ELR (cell line): ENCODE measurements at regions not wholly inside any gene's neighbourhood (a gene's known extent, or its start where the extent isn't known, plus 50 kb on each side); places are given as distances from the start of the nearest gene placed in this dataset.
A peak's percentile ranks its signal among the peaks of the same experiment; 100 is the strongest.

Experiments used
- DNase-seq: peaks from one replicate; pipeline ENCODE4 v3.0.0-alpha.2; 2015; ENCODE audit warnings: low read depth

GRCh38 chr3:25002052-25002451 is 426.0 kb upstream of the RARB start:
- no peak for DNase-seq

GRCh38 chr3:25007974-25008658 is 419.9 kb upstream of the RARB start:
- DNase-seq = no peak

GRCh38 chr3:25009665-25010064 is 418.4 kb upstream of the RARB start:
- DNase-seq = no peak

- no peak for DNase-seq
Measured at GRCh38 chr3:25015599-25015998, 412.5 kb upstream of the RARB start.

DNA sequence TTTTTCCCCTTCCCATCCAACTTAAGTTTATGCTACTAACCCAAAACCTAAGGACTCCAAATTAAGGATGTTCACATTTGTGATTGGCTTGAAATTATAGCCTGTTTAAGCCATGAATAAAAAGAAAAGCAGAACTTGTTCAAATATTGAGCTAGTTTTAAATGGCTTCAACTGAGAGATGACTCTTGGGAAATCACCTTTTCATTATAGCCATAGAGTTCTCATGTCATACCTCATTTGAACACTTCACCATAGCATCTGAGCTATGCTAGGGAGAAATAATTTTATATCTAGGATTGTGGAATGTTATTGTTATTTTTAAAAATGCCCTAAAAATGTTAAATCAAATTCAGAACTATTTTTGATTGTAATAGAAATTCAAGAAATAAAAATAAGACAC is 409.2 kb upstream of the RARB start:
- DNase-seq = no peak

DNA sequence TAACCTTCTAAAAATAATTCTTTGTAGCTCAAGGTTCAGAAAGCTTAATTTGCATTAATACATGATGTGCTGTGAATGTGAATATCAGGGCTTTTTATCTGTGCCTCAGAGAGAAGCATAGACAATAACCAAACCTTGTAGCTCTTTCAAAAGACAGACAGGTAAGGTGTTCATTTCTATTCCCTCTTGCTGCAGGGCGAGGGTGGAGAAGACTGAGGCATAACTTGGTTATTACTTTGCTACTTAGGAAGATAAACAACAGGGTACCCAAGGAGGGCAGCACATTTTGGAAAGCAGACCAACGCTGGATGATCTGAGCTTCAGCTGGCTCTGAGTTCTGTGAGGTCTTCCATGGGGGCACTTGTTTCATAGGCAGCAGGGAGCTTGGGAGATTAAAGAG is 408.6 kb upstream of the RARB start:
- DNase-seq = no peak

DNA sequence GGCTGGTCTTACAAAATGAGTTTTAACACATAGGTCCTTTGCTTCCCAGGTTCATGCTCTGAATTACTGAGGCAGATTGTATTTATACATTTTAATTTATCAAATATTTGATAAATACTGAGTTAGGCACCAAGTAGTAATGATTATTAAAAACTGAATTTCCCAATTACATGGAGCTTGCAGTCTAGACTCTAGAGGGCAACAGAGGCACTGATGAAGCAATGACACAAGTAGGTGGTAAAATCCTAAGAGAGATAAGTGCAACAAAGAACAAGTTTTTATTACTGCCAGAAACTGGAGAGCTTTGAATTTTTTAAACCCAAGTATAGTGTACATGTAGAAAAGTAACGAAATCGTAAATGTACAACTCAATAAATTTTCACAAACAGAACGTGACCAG is 406.2 kb upstream of the RARB start:
- DNase-seq = peak; percentile 4

- no peak for DNase-seq
Measured at GRCh38 chr3:25023876-25024275, 404.2 kb upstream of the RARB start.

GRCh38 chr3:25025236-25025635 is 402.8 kb upstream of the RARB start:
- DNase-seq = no peak

DNA sequence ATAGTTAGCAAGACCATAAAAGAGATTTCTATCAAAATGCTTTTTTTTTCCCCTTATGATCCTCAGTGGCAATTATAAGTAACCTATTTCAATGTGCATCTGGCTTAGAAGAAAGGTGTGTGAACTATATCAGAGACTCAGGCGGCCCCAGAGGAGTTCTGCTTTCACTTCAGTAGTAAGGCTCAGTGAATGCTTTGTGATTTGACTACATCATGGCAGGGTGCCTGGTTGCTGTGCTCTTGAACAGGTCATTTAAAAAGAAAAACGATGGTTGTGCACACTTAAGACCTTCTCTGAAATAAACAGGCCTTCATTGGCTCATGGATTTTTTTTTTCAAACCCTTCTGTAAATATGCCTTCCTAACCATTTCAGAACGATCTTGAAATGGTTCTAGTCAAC is 400.4 kb upstream of the RARB start:
- DNase-seq = no peak

DNA sequence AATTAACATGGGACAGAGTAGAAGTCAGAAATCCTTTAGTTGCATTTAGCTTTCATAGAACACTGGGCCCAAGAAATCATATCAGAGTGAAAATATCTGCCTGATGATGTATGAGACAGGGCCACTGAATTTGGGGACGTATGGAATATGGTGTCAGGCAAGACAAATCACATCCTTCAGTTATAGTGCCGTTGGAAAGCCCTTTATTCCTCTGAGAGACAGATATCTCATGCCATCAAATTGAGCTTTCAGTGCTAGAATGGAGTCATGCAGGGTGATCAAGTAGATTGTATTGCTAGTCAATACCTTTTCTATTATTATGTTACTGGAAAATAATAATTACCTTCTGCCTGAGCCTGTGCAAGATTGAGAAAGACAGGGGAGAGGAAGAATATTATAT is 398.2 kb upstream of the RARB start:
- no peak for DNase-seq

DNA sequence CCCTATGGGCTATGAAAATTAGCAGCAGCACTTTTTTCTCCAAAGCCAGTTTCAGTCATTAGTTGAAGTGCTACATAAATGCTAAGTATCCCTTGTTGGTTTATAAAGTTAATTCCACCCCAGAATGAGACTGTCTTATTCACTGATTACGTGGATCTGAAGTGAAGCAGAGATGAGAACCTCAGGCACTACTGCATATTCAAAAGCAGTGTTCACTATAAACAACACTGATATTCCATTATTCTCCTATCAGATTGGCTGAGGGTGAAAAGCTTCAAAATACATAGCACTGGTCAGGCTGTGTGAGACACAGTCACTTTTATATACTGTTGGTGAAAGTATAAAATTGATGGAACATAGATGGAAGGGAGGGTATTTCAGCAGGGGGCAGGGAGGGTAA is 395.7 kb upstream of the RARB start:
- DNase-seq = no peak

GRCh38 chr3:25033407-25034029 is 394.5 kb upstream of the RARB start:
- DNase-seq = peak; percentile 27

- no peak for DNase-seq
Measured at GRCh38 chr3:25035526-25035925, 392.5 kb upstream of the RARB start.

DNA sequence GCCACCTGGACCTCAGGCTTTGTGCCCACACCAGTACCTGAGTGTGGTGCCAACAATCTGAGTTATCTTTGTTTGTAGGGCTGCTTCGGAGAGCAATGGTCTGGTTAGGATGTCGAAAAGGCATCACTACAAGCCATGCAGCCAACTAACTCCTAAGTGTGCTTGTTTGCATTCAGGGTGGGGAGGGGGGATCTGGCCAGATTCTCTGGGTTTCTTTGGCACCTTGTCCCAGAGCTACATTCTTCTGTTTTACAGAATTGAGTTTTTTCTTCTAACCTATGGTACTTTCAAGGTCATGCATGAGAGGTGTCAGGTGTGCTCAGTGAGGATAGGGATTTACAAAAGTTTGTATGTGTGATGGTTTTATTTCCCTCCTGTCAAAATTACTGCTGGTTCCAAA is 391.4 kb upstream of the RARB start:
- DNase-seq = no peak

DNA sequence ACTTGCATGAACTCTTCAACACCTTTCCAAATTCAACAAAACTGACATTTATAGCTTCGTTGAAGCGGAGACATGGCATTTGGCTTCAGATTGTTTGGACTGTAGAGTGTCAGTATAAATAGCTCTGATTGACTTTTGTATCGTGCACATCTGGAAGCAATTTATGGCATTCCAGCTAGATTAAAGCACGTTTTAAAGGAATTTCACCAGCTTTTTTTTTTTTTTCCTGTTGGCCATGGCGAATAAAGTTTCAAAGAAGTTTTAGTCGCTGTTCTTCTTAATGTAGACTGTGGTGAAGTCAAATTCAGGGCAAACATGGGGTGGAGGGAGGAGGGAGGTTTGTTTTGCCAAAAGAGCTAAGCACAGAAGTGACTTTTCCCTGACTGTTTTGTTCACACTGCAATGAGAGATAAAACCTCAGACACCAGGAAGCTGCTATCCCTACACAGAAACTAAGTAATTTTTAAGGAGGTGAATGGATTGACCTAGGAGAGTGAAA is 391.0 kb upstream of the RARB start:
- DNase-seq = no peak

DNA sequence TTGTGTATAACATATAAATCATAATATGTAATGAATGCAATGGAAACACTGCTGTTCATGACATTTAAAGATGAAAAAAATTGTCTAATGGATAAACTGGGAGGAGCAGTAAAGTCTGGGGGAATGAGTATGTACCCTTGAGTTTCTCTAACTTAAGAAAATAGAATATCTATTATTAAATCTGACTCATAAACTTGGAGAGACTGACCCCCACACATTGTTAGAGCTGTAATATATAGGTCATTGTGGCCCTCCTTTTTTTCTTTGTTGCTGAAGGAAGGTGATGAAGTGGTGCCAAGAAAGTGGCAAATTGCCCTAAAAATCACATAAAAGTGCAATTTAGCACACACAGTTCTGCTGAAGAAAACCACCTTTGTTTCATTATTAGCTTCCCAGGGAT is 389.8 kb upstream of the RARB start:
- DNase-seq = no peak

DNA sequence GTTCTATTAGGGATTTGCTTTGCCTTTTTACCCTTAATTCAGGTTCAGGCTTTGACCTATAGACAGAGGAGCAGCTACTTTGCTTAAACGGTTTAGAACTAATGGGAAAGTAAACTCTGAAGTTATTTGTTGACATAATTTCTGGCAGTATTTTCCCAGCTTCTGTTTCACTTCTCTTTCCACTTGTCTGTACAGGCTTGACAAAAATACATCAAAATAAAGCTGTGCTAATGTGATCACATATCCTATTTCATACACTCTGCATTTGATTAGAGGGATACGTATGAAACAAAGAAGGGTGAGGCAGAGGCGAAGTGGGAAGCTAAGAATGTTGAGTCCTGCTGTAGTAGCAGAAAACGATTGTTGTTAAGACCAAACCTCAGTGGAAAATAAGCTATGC is 389.1 kb upstream of the RARB start:
- DNase-seq = no peak

DNA sequence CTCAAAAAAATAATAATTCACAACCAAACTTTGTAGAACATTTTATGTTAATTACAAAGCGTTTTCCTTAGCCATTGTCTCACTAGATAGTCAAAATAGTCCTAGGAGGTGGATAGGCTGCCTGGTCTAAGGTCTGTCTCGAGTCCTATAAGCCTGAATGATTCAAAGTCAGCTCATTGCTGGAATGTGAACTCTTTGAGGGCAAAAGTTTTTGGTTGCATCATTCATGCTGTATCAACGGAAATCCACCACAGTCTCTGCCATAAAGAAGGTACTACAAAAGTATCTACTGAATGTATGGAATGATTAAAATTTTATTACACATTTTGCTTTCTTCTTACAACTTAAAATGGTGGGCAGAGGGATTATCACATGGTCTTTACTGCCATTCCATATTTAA is 387.3 kb upstream of the RARB start:
- DNase-seq = peak; percentile 4

GRCh38 chr3:25041871-25042584 is 386.0 kb upstream of the RARB start:
- DNase-seq = no peak

GRCh38 chr3:25043177-25043576 is 384.9 kb upstream of the RARB start:
- DNase-seq = no peak

- DNase-seq = no peak
Measured at GRCh38 chr3:25043749-25044148, 384.3 kb upstream of the RARB start.
